ENCODE measurements at regions not wholly inside any gene's neighbourhood (a gene's known extent, or its start where the extent isn't known, plus 50 kb on each side); places are given as distances from the start of the nearest gene placed in this dataset.

DNA sequence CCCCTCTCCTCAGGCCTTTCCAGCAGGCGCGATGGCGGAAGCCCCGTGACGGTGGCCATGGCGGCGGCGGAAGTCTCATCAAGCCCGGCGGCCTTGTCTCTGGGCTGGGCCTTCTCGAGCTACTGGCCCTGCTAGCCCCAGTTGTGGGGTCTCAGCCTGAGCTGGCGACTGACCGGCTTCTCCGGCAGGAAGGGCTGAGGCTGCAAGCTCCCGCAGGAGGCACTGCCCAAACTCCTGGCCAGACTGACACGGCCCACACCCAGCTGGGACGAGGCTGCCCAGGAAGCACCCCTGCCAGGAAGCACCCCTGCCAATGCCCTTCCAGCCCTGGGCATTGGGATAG is 88.5 kb upstream of the ANKH start:
- TF ChIP-seq, protein P1, sequence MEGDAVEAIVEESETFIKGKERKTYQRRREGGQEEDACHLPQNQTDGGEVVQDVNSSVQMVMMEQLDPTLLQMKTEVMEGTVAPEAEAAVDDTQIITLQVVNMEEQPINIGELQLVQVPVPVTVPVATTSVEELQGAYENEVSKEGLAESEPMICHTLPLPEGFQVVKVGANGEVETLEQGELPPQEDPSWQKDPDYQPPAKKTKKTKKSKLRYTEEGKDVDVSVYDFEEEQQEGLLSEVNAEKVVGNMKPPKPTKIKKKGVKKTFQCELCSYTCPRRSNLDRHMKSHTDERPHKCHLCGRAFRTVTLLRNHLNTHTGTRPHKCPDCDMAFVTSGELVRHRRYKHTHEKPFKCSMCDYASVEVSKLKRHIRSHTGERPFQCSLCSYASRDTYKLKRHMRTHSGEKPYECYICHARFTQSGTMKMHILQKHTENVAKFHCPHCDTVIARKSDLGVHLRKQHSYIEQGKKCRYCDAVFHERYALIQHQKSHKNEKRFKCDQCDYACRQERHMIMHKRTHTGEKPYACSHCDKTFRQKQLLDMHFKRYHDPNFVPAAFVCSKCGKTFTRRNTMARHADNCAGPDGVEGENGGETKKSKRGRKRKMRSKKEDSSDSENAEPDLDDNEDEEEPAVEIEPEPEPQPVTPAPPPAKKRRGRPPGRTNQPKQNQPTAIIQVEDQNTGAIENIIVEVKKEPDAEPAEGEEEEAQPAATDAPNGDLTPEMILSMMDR (IDR thresholded peaks at IDR 0.05; ENCODE audit: low read depth, low read length, missing control alignments) = no peak
- no peak overlapping the region for H3K27ac ChIP-seq

DNA sequence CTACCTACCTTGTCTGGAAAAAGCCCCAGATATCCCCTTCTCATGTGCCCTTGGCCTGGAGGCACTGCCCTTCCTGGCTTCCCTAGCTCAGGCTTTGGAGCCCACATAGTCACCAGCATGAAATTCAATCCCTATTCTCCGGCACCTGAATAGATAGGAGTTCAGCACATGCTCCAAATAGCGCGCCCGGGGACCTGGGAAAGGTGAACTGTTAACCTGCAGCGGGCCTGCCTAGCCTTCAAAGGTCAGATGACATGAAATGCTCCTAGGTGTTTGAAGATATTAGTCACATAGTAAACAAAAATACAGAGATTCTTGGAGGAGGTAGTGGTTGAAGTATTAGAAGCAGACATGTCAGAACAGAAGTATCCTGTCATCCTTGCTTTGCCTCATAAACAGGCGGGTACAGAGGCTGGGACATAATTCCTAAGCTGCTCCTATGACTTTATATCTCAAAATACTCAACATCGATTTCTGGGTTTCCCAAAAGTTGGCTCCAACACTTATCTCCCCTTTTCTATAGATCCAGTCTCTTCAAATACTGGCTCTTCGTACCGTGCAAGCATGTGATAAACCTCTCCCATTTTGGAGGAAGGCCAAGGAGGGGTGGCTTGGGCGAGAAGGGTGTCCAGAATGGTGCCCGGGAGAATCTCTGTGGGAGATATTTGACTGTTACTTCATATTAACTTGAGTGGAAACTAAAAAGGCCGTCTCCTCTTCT is 88.0 kb upstream of the ANKH start:
- Histone ChIP-seq H3K4me3 (ENCODE audit: low read depth, low read length) (no peak overlapping the region), H3K36me3 (replicated peaks) (no peaks in the 10 kb centered on the region), H3K27ac (no peak overlapping the region), H3K27me3 (replicated peaks) (no peaks in the 10 kb centered on the region)
- TF ChIP-seq, protein P1 (IDR thresholded peaks at IDR 0.05; ENCODE audit: low read depth, low read length, missing control alignments) = no peak
- in situ Hi-C loops (cut with HindIII; ENCODE audit: low pct_ligation_motif_present, low sequenced_read_pairs) = no loop called here
- peak; percentile 1 for DNase-seq

More for the DNA sequence above, 88.5 kb upstream of the ANKH start:
- Histone ChIP-seq H3K36me3 (replicated peaks) (no peaks in the 10 kb centered on the region), H3K4me3 (ENCODE audit: low read depth, low read length) (no peak overlapping the region), H3K27me3 (replicated peaks) (no peaks in the 10 kb centered on the region)
- no peak for DNase-seq
- in situ Hi-C loops (cut with HindIII; ENCODE audit: low pct_ligation_motif_present, low sequenced_read_pairs) = no loop called here

DNA sequence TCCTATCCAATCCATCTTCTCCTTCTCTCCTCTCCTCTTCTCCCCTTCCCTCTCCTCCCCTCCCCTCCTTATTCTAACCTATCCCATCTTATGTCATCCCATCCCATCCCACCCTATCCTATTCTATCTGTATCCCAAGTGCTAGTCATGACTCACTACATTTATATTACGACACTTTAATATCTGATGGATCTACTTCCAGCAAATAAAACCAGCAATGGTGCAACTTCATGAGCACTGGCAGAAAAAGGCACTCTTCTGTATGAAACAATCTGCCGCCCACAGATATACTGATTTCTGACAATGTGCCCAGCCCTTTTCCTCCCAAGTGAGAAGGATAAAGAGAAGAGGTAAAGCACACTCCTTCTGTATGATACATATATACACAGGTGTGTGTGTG is 86.6 kb upstream of the ANKH start:
- no peaks in the 10 kb centered on the region for H3K27me3 ChIP-seq (replicated peaks)
- DNase-seq = no peak
- in situ Hi-C loops (cut with HindIII; ENCODE audit: low pct_ligation_motif_present, low sequenced_read_pairs) = no loop called here
- no peaks in the 10 kb centered on the region for H3K36me3 ChIP-seq (replicated peaks)
- TF ChIP-seq, protein P1 (IDR thresholded peaks at IDR 0.05; ENCODE audit: low read depth, low read length, missing control alignments) = no peak
- no peak overlapping the region for H3K4me3 ChIP-seq (ENCODE audit: low read depth, low read length)
- no peak overlapping the region for H3K27ac ChIP-seq

DNA sequence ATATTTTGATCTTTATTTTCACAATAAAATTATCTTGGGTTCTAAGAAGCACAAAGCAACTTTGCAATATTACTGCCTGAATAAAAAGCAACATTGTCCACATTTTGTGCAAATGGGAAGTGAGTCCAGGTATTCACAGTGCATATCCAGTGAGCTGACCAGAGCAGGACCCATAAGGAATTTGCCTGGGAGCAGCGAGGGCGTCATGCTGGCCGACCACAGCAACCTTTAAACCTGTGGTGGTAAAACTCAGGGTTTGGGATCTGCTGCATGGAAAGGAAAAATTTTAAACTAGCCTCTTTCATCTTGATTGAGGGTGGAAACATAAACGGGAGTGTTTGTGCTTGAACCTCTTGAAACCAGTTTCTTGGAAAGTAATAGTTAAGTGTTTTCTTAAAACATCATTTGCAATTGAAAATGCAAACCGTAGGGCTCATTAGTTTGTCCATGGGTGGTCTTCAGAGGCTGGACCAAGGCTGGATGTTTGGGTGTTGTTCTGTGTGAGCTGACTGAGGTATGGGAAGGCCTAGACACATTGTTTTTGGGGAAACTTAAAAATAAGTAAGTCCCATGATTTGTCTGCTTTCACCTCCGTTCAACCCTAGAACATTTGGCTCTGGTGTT is 85.0 kb upstream of the ANKH start:
- no peak for DNase-seq

DNA sequence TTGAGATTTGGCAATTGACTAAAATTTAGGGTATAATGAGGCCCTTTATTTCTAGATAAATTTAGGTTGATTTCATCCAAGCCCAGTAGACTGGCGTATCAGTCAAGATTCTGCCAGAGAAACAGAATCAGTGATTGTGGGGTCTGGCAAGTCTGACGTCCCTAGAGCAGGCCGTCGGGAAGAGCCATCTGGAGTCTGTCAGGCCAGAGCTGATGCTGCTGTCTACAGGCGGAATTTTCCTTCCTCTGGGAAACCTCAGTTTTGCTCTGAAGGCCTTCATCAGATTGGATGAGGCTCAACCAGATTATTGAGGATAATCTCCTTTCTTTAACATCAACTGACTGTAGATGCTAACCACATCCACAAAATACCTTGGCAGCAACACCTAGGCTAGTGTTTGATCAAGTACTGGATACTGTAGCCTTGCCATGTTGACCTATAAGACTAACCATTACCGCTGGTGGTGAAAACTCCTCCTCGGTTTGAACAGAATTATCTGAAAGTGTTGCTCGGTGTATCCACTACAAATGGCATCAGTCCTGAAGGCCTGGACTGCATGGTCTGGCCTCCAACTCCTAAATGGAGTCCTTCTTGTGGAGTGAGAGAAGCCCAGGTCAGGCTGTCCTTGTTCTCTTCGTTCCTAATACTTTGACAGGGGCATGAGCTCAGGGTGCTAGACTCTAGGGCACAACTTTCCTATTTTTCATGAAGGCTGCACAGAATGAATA is 83.2 kb upstream of the ANKH start:
- DNase-seq = no peak
- in situ Hi-C loops (cut with HindIII; ENCODE audit: low pct_ligation_motif_present, low sequenced_read_pairs) = no loop called here
- H3K36me3 ChIP-seq (replicated peaks) = no peaks in the 10 kb centered on the region
- no peak overlapping the region for H3K4me3 ChIP-seq (ENCODE audit: low read depth, low read length)
- TF ChIP-seq, protein P1 (IDR thresholded peaks at IDR 0.05; ENCODE audit: low read depth, low read length, missing control alignments) = no peak
- no peak overlapping the region for H3K27ac ChIP-seq
- no peaks in the 10 kb centered on the region for H3K27me3 ChIP-seq (replicated peaks)

More for the DNA sequence above, 85.0 kb upstream of the ANKH start:
- no peaks in the 10 kb centered on the region for H3K27me3 ChIP-seq (replicated peaks)
- H3K4me3 ChIP-seq (ENCODE audit: low read depth, low read length) = no peak overlapping the region
- TF ChIP-seq, protein P1 (IDR thresholded peaks at IDR 0.05; ENCODE audit: low read depth, low read length, missing control alignments) = no peak
- in situ Hi-C loops (cut with HindIII; ENCODE audit: low pct_ligation_motif_present, low sequenced_read_pairs) = no loop called here
- H3K27ac ChIP-seq = no peak overlapping the region
- H3K36me3 ChIP-seq (replicated peaks) = no peaks in the 10 kb centered on the region

Data from brain microvascular endothelial cell (primary cell).